NOMO-1 treated with DMSO at 0.1 percent for 48 hours (cell line): ENCODE measurements at regions not wholly inside any gene's neighbourhood (a gene's known extent, or its start where the extent isn't known, plus 50 kb on each side); places are given as distances from the start of the nearest gene placed in this dataset.

Source experiments
- DNase-seq: peaks from one replicate; lab custom pipeline; 2025; ENCODE audit not compliant: unreplicated experiment; lab: John Stamatoyannopoulos, UW

- no peak for DNase-seq
Measured at GRCh38 chr6:106035655-106036054, 50.5 kb upstream of the PRDM1 start.

DNA sequence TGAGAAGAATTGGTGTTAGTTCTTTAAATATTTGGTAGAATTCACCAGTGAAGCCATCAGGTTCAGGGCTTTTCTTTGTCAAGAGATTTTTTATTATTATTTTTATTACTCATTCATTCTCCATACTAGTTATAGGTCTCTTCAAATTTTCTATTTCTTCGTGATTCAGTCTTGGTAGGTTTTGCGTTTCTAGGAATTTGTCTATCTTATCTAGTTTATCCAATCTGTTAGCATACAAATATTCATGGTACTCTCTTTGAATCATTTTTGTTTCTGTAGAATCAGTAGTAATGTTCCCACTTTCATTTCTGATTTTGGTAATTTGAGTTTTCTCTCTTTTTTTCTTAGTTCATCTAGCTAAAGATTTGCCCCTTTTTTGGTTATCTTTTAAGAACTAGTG lies 52.3 kb upstream of the PRDM1 start:
- no peak for DNase-seq

DNA sequence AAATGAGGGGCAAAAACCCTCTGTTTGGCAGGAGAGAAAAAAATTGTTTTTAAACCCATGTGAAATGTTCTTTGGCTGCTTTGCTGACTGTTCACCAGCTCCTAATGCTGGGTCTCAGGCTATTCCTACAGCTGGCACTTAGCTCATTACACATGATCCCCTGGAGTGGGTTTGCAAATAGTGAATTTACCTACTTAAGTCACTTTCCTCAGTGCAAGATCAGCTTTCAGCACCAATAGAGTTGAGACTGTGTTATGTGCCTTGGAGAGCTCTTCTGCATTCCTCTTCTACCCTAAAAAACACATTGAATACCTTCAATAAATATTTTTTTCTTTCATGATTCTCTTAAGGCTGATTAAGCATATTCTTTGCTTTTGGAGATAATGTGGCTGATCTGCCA lies 58.4 kb upstream of the PRDM1 start:
- no peak for DNase-seq

GRCh38 chr6:106026748-106027715 lies 59.1 kb upstream of the PRDM1 start:
- DNase-seq: no peak

GRCh38 chr6:106025655-106026054 lies 60.5 kb upstream of the PRDM1 start:
- no peak for DNase-seq

DNA sequence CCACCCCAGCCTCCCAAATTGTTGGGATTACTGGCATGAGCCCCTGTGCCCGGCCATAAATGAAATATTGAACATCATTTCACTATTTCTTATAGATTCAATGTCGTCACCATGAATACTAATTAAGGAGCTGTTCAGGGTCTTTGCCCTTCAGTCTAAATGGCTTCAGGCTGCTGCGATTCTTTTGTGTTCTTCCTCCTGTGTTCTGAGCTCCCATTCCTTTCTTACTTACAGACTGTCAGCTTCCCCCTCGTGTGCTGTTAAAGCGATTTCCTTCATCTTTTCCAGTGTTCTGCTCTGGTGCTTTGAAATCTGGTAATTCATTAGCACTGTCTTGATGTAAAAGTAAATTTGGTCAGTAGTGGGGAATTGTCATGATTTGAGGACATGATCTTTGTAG lies 63.3 kb upstream of the PRDM1 start:
- DNase-seq: no peak

GRCh38 chr6:106017454-106017853 lies 68.7 kb upstream of the PRDM1 start:
- no peak for DNase-seq

- no peak for DNase-seq
Measured at GRCh38 chr6:106014955-106015354, 71.2 kb upstream of the PRDM1 start.

- no peak for DNase-seq
Measured at GRCh38 chr6:106011476-106011875, 74.7 kb upstream of the PRDM1 start.

GRCh38 chr6:106005954-106006353 lies 80.2 kb upstream of the PRDM1 start:
- DNase-seq: no peak

- no peak for DNase-seq
Measured at GRCh38 chr6:106005013-106005412, 81.1 kb upstream of the PRDM1 start.

DNA sequence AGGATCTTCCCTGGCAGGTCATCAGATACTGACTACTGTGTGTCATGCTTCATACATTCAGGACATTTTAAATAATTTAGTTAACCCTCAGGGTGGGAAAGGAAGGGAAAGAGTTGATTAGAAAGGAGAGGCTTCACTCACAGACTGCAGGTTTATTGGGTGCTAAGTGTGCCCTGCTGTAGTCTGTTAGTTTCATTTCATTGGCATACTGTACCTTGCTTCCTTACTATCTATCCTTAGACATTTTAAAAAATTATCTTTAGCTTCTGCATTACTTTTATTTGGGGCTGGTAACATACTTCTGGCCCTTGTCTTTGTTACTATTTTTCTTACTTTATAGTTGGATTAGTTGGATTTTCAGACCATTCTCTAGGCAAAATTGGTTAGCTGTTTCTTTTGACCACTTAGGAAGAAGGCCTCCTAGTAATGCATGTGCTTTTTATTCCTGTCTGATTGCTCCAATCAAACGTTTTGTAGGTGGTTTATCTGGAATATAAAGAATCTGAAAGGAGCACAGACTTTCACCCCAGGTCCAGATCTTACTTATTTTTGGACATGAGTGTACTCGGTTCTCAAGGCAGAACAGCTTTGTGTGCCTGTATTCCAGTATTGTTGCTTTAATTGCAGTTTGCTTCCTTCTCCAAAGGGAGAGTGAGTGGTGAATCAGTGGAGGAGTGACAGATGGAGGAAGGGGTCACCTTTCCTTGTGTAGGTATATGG lies 82.7 kb upstream of the PRDM1 start:
- no peak for DNase-seq

DNA sequence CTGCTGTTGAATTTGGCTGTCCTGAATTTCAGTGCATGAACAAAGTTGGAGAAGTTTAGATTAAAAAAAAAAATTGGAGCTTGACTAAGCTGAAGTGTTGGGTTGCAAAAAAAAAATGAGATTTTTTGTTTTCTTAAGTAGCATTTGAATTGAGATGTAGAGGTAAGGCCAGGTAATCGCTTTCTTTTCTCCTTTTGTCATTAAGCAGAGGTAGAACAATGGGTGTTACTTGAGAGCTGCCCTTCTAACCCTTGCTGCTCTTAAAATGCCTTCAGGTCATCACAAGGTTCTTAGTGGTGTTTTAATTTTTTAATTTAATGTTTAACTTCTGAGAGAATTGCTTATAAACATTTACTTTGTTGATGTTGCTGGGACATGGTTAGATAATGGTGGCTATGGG lies 84.1 kb upstream of the PRDM1 start:
- DNase-seq: no peak

- DNase-seq: no peak
Measured at GRCh38 chr6:106000935-106001334, 85.2 kb upstream of the PRDM1 start.

- DNase-seq: no peak
Measured at GRCh38 chr6:105997482-105997881, 88.7 kb upstream of the PRDM1 start.

- DNase-seq: peak; percentile 46
Measured at GRCh38 chr6:105995391-105995865, 90.7 kb upstream of the PRDM1 start.

DNA sequence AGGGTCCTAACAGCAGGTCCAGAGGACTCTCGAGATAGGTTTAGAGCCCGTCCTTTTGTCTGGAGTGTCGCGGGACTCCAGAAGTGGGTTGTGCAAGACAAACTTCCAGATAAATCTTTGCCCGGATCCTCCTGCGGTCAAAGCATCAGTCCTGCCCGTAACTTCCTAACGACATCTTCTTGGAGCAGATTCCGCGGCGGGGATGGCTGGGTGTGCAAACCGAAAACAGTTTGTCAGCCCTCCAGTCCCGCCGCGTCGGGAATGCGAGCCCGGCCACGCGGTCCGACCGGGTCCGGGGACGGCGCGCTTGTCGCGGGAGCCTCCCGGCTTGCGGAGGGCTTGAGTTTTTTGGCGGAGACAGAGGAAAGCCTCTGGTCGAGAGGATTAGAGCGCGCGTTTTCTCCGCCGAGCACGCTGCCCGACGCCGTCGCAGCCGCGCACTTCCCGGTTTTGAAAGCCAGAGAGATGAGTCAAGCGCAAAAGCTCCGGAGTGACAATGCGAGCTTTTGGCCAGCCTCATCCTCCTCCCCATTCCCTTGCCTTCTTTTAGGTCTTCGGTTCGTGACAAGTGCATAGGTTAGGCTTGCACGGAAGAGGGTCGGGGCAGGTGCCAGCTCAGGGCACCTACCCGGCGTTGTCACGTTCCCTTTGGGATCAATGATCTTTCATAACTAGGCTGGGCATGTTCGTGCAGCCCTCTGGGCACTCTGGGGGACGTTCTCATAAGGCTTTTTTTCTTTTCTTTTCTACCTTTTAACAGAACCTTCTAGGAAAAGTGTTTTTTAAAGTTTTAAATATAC lies 91.3 kb upstream of the PRDM1 start:
- DNase-seq: peak; percentile 59

DNA sequence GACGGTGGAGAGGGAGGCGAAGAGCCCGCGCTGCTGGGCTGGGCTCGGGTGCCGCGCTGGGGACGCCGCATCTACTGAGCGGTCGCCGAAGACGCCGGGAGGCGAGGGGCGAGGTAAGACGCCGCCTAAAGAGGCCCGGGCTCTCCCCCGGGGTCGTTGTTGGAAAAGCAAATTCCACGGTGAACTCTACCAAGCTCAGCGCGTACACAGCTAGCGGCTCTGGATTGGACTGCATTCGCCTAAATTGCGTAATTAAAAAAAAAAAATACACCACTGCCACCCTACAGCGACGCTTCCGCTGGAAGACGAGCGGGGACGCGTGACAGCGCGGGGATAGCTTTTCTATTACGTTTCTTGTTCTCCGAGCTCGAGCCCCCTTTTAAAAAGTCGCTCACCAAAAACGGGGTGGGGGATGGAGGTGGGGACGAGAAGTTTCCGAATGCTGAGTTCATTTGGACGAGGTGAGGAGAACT lies 92.0 kb upstream of the PRDM1 start:
- DNase-seq: peak; percentile 73

DNA sequence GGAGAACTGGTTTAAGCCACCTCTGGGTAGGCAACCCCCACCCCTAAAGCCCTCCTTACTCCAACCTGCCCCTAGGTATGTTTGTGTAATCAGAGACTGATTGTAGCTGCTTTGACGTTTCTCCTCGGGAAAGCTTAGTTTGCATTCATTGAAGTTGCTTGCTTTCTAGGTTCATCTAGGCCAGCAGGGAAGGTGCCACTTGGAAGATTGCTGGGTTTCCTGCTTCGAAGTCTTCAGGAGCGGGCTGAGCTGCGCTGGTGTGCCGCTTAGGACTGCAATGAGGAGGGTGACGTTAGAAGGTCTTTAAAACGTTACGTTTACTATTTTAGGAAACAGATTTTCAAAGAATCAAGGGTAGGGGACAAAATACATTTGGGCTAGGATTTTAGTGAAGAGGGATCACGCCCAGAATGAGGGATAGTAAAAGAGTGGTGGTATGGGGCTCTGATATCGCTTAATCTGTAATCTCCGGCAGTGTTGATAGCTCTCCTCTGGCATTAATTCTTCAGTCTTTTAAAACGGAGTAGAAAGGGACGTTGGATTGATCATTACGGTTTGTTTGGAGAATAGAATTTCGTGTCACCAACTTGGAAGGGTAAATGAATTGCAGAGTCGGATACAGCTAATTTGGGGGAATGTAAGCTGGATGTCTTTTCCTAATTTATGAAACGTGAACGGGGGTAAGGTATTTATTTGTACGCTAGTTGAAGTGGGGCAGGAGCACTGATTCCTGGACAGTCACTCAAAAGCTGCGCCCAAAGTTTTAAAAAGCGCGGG lies 92.6 kb upstream of the PRDM1 start:
- no peak for DNase-seq

DNA sequence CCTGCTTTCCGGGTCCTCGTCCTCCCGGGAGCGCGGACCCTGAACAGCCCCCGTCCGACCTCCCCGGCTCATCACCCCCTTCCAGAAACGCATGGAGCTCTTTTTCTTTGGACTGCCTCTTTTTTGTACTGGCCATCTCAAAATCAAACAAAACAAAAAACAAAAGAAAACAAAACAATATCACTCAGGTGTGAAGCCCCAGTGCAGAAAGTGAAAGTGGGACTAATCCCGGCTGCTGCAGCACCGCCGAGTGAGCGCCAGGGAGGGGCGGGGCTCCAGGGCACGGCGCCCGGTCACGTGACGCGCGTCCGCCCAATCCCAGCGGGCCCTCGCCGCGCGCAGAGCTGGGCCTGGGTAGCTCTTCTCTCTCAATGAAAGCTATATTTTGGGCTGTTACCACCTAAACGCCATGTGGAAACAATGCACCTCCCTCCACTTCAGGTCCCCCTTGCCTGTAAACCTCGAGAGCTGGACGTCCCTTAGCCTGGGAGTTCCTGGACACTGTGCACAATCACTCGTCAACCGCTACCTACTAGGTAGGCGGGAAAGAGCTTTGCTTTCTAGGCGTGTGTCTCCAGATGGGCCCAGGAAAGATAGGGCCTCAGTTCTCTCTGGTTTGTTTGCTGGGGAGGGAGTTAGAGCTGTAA lies 93.7 kb upstream of the PRDM1 start:
- DNase-seq: peak; percentile 83
